COLO668 (cell line): ENCODE measurements at regions not wholly inside any gene's neighbourhood (a gene's known extent, or its start where the extent isn't known, plus 50 kb on each side); places are given as distances from the start of the nearest gene placed in this dataset.

ENCODE experiments used
- DNase-seq: peaks from one replicate; lab custom pipeline; 2025; ENCODE audit not compliant: unreplicated experiment; lab: John Stamatoyannopoulos, UW

DNA sequence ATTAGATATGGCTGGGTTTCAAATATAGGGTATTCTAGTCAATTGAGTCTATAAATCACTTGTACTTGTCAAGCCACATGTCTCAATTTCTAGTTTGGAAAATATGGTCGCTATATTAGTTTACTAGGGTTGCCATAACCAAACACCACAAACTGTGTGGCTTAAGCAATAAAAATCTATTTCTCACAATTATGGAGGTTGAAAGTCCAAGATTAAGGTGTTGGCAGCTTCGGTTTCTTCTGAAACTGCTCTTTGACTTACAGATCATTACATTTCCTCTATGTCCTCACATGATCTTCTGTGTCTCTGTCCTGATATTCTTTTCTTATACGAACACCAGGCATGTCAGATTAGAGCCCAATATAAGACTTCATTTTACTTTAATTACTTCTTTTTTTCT lies 55.8 kb upstream of the BASP1 start:
- no peak for DNase-seq

- DNase-seq, result no peak
Measured at GRCh38 chr5:17163221-17163620, 54.2 kb upstream of the BASP1 start.

DNA sequence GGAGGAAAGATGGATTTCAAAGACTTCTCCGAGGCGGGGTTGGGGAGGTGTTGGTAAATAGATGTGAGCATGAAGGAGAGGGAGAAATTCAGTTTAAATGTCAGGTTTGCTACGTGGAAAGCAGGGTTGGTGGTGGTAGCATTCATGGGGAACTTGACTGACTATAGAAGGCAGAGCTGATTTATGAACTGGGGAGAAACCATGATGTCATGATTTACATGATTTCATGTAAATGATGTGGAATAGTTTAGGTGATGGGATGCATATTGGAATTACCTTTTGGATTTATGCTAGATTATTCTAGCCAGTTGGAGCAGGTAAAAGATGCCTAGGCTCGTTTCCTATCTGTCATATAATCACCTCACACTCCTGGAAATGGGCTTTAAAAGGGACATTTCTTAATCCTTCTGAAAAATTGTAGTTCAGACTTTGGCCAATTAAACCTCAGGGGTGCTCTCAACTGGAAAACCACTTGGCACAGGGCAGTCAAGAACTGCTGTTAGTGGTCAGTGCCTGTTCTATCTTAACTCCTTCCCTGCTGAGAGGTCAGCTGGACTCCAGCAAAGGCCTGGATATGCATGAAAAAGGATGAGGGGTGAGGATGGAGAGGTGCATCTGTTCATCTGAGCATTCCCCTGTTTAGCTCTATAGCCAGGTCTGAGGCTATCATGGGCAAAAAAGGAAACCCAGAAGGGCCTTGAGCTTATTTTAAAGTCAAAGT lies 50.1 kb upstream of the BASP1 start:
- no peak for DNase-seq
